H1 (cell line): ENCODE measurements at regions not wholly inside any gene's neighbourhood (a gene's known extent, or its start where the extent isn't known, plus 50 kb on each side); places are given as distances from the start of the nearest gene placed in this dataset.
A peak's percentile ranks its signal among the peaks of the same experiment; 100 is the strongest.

Experiments used
- BACH1 ChIP-seq: IDR thresholded peaks from 2 replicates; pipeline ENCODE4 v1.6.1; 2012; ENCODE audit warnings: low read length, improper control_type of control experiment
- HDAC2 ChIP-seq, 2 experiments: fragments of 300-600 bp in 1 of 2; sonication (generic) in 1 of 2; IDR thresholded peaks; 2 replicates each; pipeline ENCODE4 v1.6.1; 2011 to 2012; ENCODE audit warnings: low read depth in 2 of 2, low read length in 2 of 2, mild to moderate bottlenecking in 2 of 2, moderate library complexity in 2 of 2, borderline replicate concordance in 1 of 2, inconsistent platforms in 1 of 2
- JUN ChIP-seq: IDR thresholded peaks from 2 replicates; pipeline ENCODE4 v1.6.1; 2011; ENCODE audit warnings: low read depth, mild to moderate bottlenecking, improper control_type of control experiment, low read length
- KDM5A ChIP-seq: fragments of 200-600 bp; IDR thresholded peaks from 2 replicates; pipeline ENCODE4 v1.7.1; 2012; ENCODE audit warnings: mild to moderate bottlenecking, low read length, inconsistent platforms, mixed read lengths
- POU5F1 ChIP-seq: IDR thresholded peaks from 2 replicates; pipeline ENCODE4 v1.6.1; 2011; ENCODE audit warnings: low read depth, mild to moderate bottlenecking, low read length, moderate library complexity
- TF ChIP-seq, protein P1 (sequence below): fragments of 300-600 bp; sonication (generic); IDR thresholded peaks from 2 replicates; pipeline ENCODE4 v1.7.1; 2012; ENCODE audit warnings: low read length, moderate library complexity, mild to moderate bottlenecking, inconsistent platforms; ENCODE audit not compliant: insufficient replicate concordance
- TF ChIP-seq, protein P2 (sequence below), 3 experiments: IDR thresholded peaks; 1 replicate in 2 of 3; 2 replicates in 1 of 3; pipeline versions ENCODE4 v1.5.1 to v1.6.1; 2011; ENCODE audit warnings: low read length in 3 of 3, mild to moderate bottlenecking in 3 of 3, inconsistent platforms in 2 of 3, low read depth in 1 of 3, moderate library complexity in 1 of 3; ENCODE audit not compliant: insufficient read depth in 1 of 3; ENCODE audit errors: control extremely low read depth in 1 of 3

DNA sequence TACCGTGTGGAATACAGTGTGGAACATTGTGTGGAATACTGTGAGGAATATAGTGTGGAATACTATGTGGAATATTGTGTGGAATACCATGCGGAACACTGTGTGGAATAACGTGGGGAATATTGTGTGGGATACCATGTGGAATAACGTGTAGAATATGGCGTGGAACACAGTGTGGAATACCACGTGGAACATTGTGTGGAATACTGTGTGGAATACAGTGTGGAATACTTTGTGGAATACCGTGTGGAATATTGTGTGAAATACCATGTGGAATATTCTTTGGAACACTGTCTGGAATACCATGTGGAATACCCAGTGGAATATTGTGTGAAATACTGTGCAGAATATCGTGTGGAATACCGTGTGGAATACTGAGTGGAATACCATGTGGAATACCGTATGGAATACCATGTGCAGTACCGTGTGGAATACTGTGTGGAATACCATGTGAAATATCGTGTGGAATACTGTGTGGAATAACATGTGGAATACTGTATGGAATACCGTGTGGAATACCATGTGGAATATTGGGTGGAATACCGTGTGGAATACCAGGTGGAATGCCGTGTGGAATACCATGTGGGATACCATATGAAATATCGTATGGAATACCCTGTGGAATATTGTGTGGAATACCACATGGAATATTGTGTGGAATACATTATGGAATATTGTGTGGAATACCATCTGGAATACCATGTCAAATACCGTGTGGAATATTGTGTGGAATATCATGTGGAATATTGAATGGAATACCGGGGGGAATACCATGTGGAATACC lies 133.1 kb upstream of the CHST15 start (continued):
- TF ChIP-seq, protein P1, sequence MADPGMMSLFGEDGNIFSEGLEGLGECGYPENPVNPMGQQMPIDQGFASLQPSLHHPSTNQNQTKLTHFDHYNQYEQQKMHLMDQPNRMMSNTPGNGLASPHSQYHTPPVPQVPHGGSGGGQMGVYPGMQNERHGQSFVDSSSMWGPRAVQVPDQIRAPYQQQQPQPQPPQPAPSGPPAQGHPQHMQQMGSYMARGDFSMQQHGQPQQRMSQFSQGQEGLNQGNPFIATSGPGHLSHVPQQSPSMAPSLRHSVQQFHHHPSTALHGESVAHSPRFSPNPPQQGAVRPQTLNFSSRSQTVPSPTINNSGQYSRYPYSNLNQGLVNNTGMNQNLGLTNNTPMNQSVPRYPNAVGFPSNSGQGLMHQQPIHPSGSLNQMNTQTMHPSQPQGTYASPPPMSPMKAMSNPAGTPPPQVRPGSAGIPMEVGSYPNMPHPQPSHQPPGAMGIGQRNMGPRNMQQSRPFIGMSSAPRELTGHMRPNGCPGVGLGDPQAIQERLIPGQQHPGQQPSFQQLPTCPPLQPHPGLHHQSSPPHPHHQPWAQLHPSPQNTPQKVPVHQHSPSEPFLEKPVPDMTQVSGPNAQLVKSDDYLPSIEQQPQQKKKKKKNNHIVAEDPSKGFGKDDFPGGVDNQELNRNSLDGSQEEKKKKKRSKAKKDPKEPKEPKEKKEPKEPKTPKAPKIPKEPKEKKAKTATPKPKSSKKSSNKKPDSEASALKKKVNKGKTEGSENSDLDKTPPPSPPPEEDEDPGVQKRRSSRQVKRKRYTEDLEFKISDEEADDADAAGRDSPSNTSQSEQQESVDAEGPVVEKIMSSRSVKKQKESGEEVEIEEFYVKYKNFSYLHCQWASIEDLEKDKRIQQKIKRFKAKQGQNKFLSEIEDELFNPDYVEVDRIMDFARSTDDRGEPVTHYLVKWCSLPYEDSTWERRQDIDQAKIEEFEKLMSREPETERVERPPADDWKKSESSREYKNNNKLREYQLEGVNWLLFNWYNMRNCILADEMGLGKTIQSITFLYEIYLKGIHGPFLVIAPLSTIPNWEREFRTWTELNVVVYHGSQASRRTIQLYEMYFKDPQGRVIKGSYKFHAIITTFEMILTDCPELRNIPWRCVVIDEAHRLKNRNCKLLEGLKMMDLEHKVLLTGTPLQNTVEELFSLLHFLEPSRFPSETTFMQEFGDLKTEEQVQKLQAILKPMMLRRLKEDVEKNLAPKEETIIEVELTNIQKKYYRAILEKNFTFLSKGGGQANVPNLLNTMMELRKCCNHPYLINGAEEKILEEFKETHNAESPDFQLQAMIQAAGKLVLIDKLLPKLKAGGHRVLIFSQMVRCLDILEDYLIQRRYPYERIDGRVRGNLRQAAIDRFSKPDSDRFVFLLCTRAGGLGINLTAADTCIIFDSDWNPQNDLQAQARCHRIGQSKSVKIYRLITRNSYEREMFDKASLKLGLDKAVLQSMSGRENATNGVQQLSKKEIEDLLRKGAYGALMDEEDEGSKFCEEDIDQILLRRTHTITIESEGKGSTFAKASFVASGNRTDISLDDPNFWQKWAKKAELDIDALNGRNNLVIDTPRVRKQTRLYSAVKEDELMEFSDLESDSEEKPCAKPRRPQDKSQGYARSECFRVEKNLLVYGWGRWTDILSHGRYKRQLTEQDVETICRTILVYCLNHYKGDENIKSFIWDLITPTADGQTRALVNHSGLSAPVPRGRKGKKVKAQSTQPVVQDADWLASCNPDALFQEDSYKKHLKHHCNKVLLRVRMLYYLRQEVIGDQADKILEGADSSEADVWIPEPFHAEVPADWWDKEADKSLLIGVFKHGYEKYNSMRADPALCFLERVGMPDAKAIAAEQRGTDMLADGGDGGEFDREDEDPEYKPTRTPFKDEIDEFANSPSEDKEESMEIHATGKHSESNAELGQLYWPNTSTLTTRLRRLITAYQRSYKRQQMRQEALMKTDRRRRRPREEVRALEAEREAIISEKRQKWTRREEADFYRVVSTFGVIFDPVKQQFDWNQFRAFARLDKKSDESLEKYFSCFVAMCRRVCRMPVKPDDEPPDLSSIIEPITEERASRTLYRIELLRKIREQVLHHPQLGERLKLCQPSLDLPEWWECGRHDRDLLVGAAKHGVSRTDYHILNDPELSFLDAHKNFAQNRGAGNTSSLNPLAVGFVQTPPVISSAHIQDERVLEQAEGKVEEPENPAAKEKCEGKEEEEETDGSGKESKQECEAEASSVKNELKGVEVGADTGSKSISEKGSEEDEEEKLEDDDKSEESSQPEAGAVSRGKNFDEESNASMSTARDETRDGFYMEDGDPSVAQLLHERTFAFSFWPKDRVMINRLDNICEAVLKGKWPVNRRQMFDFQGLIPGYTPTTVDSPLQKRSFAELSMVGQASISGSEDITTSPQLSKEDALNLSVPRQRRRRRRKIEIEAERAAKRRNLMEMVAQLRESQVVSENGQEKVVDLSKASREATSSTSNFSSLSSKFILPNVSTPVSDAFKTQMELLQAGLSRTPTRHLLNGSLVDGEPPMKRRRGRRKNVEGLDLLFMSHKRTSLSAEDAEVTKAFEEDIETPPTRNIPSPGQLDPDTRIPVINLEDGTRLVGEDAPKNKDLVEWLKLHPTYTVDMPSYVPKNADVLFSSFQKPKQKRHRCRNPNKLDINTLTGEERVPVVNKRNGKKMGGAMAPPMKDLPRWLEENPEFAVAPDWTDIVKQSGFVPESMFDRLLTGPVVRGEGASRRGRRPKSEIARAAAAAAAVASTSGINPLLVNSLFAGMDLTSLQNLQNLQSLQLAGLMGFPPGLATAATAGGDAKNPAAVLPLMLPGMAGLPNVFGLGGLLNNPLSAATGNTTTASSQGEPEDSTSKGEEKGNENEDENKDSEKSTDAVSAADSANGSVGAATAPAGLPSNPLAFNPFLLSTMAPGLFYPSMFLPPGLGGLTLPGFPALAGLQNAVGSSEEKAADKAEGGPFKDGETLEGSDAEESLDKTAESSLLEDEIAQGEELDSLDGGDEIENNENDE = no peak
- TF ChIP-seq BACH1 = 0 out of 2 replicates have a peak, but pooled peaks have one; percentile 5
- no peak for TF ChIP-seq JUN
- TF ChIP-seq, protein P2, sequence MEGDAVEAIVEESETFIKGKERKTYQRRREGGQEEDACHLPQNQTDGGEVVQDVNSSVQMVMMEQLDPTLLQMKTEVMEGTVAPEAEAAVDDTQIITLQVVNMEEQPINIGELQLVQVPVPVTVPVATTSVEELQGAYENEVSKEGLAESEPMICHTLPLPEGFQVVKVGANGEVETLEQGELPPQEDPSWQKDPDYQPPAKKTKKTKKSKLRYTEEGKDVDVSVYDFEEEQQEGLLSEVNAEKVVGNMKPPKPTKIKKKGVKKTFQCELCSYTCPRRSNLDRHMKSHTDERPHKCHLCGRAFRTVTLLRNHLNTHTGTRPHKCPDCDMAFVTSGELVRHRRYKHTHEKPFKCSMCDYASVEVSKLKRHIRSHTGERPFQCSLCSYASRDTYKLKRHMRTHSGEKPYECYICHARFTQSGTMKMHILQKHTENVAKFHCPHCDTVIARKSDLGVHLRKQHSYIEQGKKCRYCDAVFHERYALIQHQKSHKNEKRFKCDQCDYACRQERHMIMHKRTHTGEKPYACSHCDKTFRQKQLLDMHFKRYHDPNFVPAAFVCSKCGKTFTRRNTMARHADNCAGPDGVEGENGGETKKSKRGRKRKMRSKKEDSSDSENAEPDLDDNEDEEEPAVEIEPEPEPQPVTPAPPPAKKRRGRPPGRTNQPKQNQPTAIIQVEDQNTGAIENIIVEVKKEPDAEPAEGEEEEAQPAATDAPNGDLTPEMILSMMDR (IDR thresholded peaks at IDR 0.05; ENCODE audit: control extremely low read depth in 1 of 3, insufficient read depth in 1 of 3, low read depth in 1 of 3, low read length in 3 of 3) = no peak
- no peak for TF ChIP-seq POU5F1
- TF ChIP-seq HDAC2 (IDR thresholded peaks at IDR 0.05; ENCODE audit: borderline replicate concordance in 1 of 2, low read depth in 2 of 2, low read length in 2 of 2) = 0 out of 4 replicates have a peak, but pooled peaks of 1 of the 2 experiments have one; percentile 31
- no peak for TF ChIP-seq KDM5A
